ENCODE measurements at regions not wholly inside any gene's neighbourhood (a gene's known extent, or its start where the extent isn't known, plus 50 kb on each side); places are given as distances from the start of the nearest gene placed in this dataset.

DNA sequence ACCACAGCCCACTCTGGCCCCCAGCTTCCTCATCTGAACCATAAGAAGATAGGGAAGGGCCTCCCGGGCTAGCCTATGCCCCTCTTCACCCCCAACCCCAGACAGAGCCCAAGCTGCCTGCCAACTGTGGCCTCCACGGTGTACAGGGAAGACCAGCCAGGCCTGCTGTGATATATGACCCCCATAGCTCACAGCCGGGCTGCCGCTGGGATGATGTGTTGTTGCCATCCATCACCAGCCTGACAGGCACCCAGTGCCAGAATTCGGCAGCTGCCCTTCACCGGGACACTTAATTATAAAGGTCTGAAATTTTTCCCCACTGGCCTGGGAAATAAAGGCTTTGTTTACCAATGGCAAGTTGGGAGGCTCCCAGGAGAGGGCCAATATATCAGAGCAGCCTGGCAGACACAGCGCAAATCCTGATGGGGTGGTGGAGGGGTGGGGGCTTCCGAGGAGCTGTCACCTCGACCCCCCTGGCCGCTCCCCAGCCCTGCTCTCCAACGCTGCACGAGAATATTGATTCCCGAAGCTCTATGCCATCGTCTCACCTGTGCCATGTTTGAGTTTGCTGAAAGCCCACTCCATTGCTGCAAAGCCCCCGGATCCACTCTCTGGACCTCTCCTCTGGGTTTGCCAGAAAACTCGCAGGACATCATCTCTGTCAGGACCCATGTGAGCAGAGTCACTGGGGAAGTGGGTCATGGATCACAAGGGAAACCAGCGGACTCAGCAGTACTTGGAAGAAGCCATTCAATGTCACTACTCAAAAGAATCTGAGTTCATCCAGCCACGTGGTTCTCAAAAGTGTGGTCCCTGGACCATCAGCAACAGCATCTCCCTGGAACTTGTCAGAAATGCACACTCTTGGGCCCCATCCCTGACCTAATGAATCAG, 296.9 kb downstream of the MN1 start:
- no peak for DNase-seq (ENCODE audit: low spot score)
- ChIA-PET CTCF (interaction anchor here (0.7 kb wide), 1 partner anchor 748 kb away, joined by 4 read pairs; no protein-coding TSS in a partner anchor), POLR2A (ENCODE audit: low non-redundant PET) (no interaction called here)
- no peak for TF ChIP-seq CTCF (conservative IDR thresholded peaks at IDR 0.05; ENCODE audit: low read depth)
- H3K27ac ChIP-seq = peak overlapping the region; percentile 13; the same call in 1 of the 2 replicates

GRCh38 chr22:27507111-27507611, 294.4 kb downstream of the MN1 start:
- POLR2A ChIA-PET (ENCODE audit: low non-redundant PET) = no interaction called here
- DNase-seq (ENCODE audit: low spot score) = no peak
- CTCF ChIA-PET = no interaction called here
- no peak for TF ChIP-seq CTCF (conservative IDR thresholded peaks at IDR 0.05; ENCODE audit: low read depth)
- peak overlapping the region; percentile 60 for H3K27ac ChIP-seq

DNA sequence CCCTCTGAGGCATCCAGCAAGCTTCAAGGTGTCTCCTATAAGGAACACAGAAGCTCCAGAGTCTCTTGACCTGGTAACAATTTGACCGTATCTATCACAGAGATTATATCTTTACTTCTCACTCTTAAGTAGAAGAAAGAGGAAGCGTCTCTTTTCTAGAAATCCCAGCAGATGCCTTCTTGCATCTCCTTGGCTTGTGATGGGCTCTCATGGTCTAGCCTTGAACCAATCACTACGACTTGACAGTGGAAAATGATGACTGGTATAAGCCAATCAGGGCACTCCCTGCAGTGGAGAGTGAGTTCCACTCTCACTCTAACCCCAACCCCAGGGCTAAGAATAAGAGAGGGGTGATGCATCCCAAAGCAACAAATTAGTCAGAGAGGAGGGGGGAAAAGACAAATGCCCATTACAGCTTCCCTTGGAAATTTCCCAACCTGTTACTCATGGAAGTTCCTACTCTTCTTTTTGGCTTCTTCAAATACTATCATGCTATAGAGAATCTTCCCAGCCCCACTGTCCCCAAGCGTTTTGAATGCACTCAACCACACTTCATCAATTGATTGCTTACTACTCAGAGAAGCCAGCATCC, 293.5 kb downstream of the MN1 start:
- TF ChIP-seq CTCF (conservative IDR thresholded peaks at IDR 0.05; ENCODE audit: low read depth) = no peak
- ChIA-PET POLR2A (ENCODE audit: low non-redundant PET) (no interaction called here), CTCF (interaction anchor here (0.6 kb wide), 1 partner anchor 814 kb away, joined by 3 read pairs; no protein-coding TSS in a partner anchor)
- H3K27ac ChIP-seq = no peak overlapping the region; the same call in 1 of the 2 replicates
- peak; percentile 11 for DNase-seq (ENCODE audit: low spot score)

- ChIA-PET POLR2A (ENCODE audit: low non-redundant PET) (no interaction called here), CTCF (no interaction called here)
- H3K27ac ChIP-seq = no peak overlapping the region
- TF ChIP-seq CTCF (conservative IDR thresholded peaks at IDR 0.05; ENCODE audit: low read depth) = no peak
- DNase-seq (ENCODE audit: low spot score) = no peak
These were observed 292.2 kb downstream of the MN1 start for GRCh38 chr22:27509132-27509920.

DNA sequence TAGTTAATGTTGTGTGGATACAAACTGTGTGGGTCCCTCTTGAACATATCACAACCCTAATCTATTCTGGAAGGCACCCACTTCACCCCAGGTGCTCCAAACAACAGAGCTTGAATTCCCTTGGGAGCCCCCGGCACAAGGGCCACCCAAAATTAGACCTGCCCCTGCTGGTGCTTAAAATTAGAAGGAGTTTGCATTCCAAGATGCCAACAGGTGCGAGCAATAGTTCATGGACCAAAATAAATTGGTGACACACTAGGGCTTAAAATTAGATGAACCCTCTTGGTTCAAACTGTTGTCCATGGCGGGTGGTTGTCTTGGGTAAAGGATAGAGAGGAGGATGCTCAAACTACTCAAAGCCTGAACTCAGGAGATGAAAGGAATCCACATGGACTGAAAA, 291.5 kb downstream of the MN1 start:
- no peak overlapping the region for H3K27ac ChIP-seq
- DNase-seq (ENCODE audit: low spot score) = no peak
- POLR2A ChIA-PET (ENCODE audit: low non-redundant PET) = no interaction called here
- CTCF ChIA-PET = no interaction called here
- no peak for TF ChIP-seq CTCF (conservative IDR thresholded peaks at IDR 0.05; ENCODE audit: low read depth)

GRCh38 chr22:27512283-27512761, 289.2 kb downstream of the MN1 start:
- TF ChIP-seq CTCF (conservative IDR thresholded peaks at IDR 0.05; ENCODE audit: low read depth) = no peak

More at GRCh38 chr22:27512283-27512761, 289.2 kb downstream of the MN1 start:
- DNase-seq (ENCODE audit: low spot score) = peak; percentile 90
- peak overlapping the region; percentile 96 for H3K27ac ChIP-seq
- ChIA-PET CTCF (no interaction called here), POLR2A (ENCODE audit: low non-redundant PET) (no interaction called here)
